ENCODE measurements at regions not wholly inside any gene's neighbourhood (a gene's known extent, or its start where the extent isn't known, plus 50 kb on each side); places are given as distances from the start of the nearest gene placed in this dataset.

DNA sequence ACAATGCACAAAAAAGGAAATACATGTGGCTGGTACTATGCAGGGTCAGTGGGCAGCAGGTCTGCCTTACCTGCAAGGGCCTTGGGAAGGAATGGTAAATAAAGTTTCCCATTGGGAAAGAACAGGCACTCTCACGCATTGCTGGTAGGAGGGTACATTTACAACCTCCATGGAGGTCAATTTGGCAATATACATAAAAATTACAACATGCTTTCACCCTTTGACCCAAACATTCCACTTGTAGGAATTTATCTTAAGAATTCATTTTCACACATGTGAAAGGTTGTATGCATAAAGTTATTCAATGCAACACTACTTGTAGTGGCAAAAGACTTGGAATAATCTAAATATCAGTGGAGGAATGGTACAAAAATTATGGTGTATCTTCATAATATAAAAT is 216.4 kb downstream of the DLEU7 start:
- TF ChIP-seq, protein P1, sequence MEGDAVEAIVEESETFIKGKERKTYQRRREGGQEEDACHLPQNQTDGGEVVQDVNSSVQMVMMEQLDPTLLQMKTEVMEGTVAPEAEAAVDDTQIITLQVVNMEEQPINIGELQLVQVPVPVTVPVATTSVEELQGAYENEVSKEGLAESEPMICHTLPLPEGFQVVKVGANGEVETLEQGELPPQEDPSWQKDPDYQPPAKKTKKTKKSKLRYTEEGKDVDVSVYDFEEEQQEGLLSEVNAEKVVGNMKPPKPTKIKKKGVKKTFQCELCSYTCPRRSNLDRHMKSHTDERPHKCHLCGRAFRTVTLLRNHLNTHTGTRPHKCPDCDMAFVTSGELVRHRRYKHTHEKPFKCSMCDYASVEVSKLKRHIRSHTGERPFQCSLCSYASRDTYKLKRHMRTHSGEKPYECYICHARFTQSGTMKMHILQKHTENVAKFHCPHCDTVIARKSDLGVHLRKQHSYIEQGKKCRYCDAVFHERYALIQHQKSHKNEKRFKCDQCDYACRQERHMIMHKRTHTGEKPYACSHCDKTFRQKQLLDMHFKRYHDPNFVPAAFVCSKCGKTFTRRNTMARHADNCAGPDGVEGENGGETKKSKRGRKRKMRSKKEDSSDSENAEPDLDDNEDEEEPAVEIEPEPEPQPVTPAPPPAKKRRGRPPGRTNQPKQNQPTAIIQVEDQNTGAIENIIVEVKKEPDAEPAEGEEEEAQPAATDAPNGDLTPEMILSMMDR (IDR thresholded peaks at IDR 0.05), result no peak
- TF ChIP-seq POLR2A (IDR thresholded peaks at IDR 0.05), result no peak
